Endothelial cell of umbilical vein (primary cell): ENCODE measurements at regions not wholly inside any gene's neighbourhood (a gene's known extent, or its start where the extent isn't known, plus 50 kb on each side); places are given as distances from the start of the nearest gene placed in this dataset.

ENCODE experiments used
- BruUV-seq: library from RNA; stranded (reverse); fragments of 400-500 nt; replicated peaks from 2 replicates; lab custom pipeline; 2021; lab: Mats Ljungman, UMichigan
- CTCF ChIA-PET: fragments of 300-600, 350-600 bp; sonication (Branson Sonifier 250); formaldehyde crosslinking; loops from one replicate; lab custom pipeline; 2021; ENCODE audit warnings: antibody characterized with exemption, inconsistent platforms; lab: Charles Lee
- POLR2A ChIA-PET: fragments of 300-600, 350-600 bp; sonication (Branson Sonifier 250); formaldehyde crosslinking; loops from one replicate; lab custom pipeline; 2021; ENCODE audit warnings: antibody characterized with exemption, inconsistent platforms; lab: Charles Lee
- DNase-seq: peaks from one replicate; pipeline ENCODE4 v3.0.0-alpha.2; 2011; ENCODE audit warnings: low read depth, low spot score
- FAIRE-seq: peaks from 2 replicates; lab custom pipeline; 2011; peaks lifted over from hg19 to GRCh38; lab: Jason Lieb, UNC
- H2AFZ ChIP-seq: 2 replicates; pipeline ENCODE4 v1.6.0; 2012; ENCODE audit warnings: low read depth, low read length, control low read depth, inconsistent platforms
- H3K27ac ChIP-seq: 2 replicates; pipeline ENCODE4 v1.5.1; 2011; ENCODE audit warnings: low read depth, mild to moderate bottlenecking, control low read depth, low read length, moderate library complexity; ENCODE audit not compliant: insufficient read depth
- H3K27me3 ChIP-seq, 2 experiments: 2 replicates each; pipeline versions ENCODE4 v1.6.0 to v1.6.1; 2011; ENCODE audit warnings: low read length in 2 of 2, mixed read lengths in 1 of 2; ENCODE audit not compliant: control insufficient read depth in 2 of 2, insufficient read depth in 2 of 2
- H3K36me3 ChIP-seq, 2 experiments: 2 replicates in 1 of 2; 3 replicates in 1 of 2; pipeline ENCODE4 v1.5.1; 2011; ENCODE audit warnings: low read length in 2 of 2, mild to moderate bottlenecking in 1 of 2, moderate library complexity in 1 of 2; ENCODE audit not compliant: control insufficient read depth in 2 of 2, insufficient read depth in 2 of 2; ENCODE audit errors: extremely low read depth in 1 of 2
- H3K4me1 ChIP-seq: 3 replicates; pipeline ENCODE4 v1.5.1; 2011; ENCODE audit warnings: mild to moderate bottlenecking, low read length; ENCODE audit not compliant: control insufficient read depth, insufficient read depth; ENCODE audit errors: extremely low read depth
- H3K4me2 ChIP-seq: 2 replicates; pipeline ENCODE4 v1.6.1; 2011; ENCODE audit warnings: low read length, control low read depth, mixed read lengths; ENCODE audit not compliant: insufficient read depth
- H3K4me3 ChIP-seq, 3 experiments: fragments of 200-600 bp in 1 of 3; sonication (generic), shearing (Covaris generic) in 1 of 3; replicated peaks in 1 of 3; 2 replicates each; pipeline ENCODE4 v1.5.1; 2011 to 2016; ENCODE audit warnings: control low read depth in 3 of 3, low read length in 3 of 3, mild to moderate bottlenecking in 2 of 3, inconsistent platforms in 1 of 3, low read depth in 1 of 3, moderate library complexity in 1 of 3; ENCODE audit not compliant: insufficient read depth in 1 of 3
- H3K79me2 ChIP-seq: 2 replicates; pipeline ENCODE4 v1.6.0; 2012; ENCODE audit warnings: low read length, inconsistent platforms; ENCODE audit not compliant: control insufficient read depth, insufficient read depth
- H3K9ac ChIP-seq: replicated peaks from 2 replicates; pipeline ENCODE3; 2011; ENCODE audit warnings: low read length, control low read depth; ENCODE audit not compliant: insufficient read depth; ENCODE audit errors: extremely low read depth
- H3K9me1 ChIP-seq: replicated peaks from 3 replicates; pipeline ENCODE4 v1.6.0; 2011; ENCODE audit warnings: mild to moderate bottlenecking, low read length; ENCODE audit not compliant: control insufficient read depth, insufficient read depth; ENCODE audit errors: extremely low read depth
- H3K9me3 ChIP-seq: replicated peaks from 2 replicates; pipeline ENCODE4 v1.5.1; 2012; ENCODE audit warnings: low read length, inconsistent platforms; ENCODE audit not compliant: control insufficient read depth, insufficient read depth
- H4K20me1 ChIP-seq: replicated peaks from 2 replicates; pipeline ENCODE3; 2011; ENCODE audit warnings: mild to moderate bottlenecking, low read length; ENCODE audit not compliant: control insufficient read depth, insufficient read depth; ENCODE audit errors: extremely low read depth
- EZH2 ChIP-seq: IDR thresholded peaks from 2 replicates; pipeline ENCODE4 v1.6.1; 2012; ENCODE audit warnings: borderline replicate concordance, low read depth, mild to moderate bottlenecking, moderate library complexity, low read length, inconsistent platforms; ENCODE audit not compliant: severe bottlenecking
- FOS ChIP-seq: IDR thresholded peaks from 2 replicates; pipeline ENCODE4 v1.6.1; 2011; ENCODE audit warnings: mild to moderate bottlenecking, low read length, moderate library complexity, borderline replicate concordance; ENCODE audit not compliant: insufficient read depth
- GATA2 ChIP-seq: IDR thresholded peaks from 2 replicates; pipeline ENCODE4 v1.7.0; 2011; ENCODE audit warnings: low read depth, mild to moderate bottlenecking, moderate library complexity, mixed read lengths, low read length; ENCODE audit not compliant: insufficient read length, insufficient read depth
- POLR2A ChIP-seq: IDR thresholded peaks from 2 replicates; pipeline ENCODE4 v1.6.1; 2012; ENCODE audit warnings: low read depth, mild to moderate bottlenecking, control low read depth, low read length
- dilution Hi-C: fragments of 300-500 bp; cut with MboI; formaldehyde crosslinking; loops from one replicate; pipeline ENCODE4 v1.15.0; 2019; ENCODE audit warnings: low sequenced_read_pairs; ENCODE audit not compliant: extremely low pct_ligation_motif_present
- intact Hi-C: fragments of 100-400 bp; cut with micrococcal nuclease; formaldehyde crosslinking; loops from one replicate; pipeline ENCODE4 v1.10.0; 2022
- TF ChIP-seq, protein P1 (sequence below), 2 donors: IDR thresholded peaks; 1 replicate in 1 of 2; 2 replicates in 1 of 2; pipeline ENCODE4 v1.5.1; 2011; ENCODE audit warnings: low read length in 2 of 2, mild to moderate bottlenecking in 2 of 2, moderate library complexity in 2 of 2, control low read depth in 1 of 2, inconsistent platforms in 1 of 2, low read depth in 1 of 2; ENCODE audit not compliant: insufficient read depth in 1 of 2; ENCODE audit errors: extremely low read depth in 1 of 2
- TF ChIP-seq, protein P2 (sequence below): IDR thresholded peaks from 2 replicates; pipeline ENCODE4 v1.6.1; 2011; ENCODE audit not compliant: insufficient read depth, insufficient read length

GRCh38 chr6:101294051-101294638, 99.4 kb upstream of the GRIK2 start:
- peaks cover 6% of the 10 kb centered on the region for H3K9me3 ChIP-seq
- H3K9ac ChIP-seq: no peak overlapping the region
- no peaks in the 10 kb centered on the region for H4K20me1 ChIP-seq
- no peaks in the 10 kb centered on the region for H3K9me1 ChIP-seq
- no peak overlapping the region for H2AFZ ChIP-seq
- intact Hi-C loops: no loop called here
- no peak overlapping the region for H3K27ac ChIP-seq
- H3K4me3 ChIP-seq: no peak overlapping the region
- H3K79me2 ChIP-seq: no peaks in the 10 kb centered on the region
- POLR2A ChIA-PET: no interaction called here
- no peaks in the 10 kb centered on the region for H3K4me1 ChIP-seq
- H3K27me3 ChIP-seq: no peaks in the 10 kb centered on the region
- FAIRE-seq: no peak
- dilution Hi-C loops: no loop called here
- no peak for TF ChIP-seq POLR2A
- no peak for TF ChIP-seq GATA2
- TF ChIP-seq EZH2: no peak
- TF ChIP-seq, protein P1, sequence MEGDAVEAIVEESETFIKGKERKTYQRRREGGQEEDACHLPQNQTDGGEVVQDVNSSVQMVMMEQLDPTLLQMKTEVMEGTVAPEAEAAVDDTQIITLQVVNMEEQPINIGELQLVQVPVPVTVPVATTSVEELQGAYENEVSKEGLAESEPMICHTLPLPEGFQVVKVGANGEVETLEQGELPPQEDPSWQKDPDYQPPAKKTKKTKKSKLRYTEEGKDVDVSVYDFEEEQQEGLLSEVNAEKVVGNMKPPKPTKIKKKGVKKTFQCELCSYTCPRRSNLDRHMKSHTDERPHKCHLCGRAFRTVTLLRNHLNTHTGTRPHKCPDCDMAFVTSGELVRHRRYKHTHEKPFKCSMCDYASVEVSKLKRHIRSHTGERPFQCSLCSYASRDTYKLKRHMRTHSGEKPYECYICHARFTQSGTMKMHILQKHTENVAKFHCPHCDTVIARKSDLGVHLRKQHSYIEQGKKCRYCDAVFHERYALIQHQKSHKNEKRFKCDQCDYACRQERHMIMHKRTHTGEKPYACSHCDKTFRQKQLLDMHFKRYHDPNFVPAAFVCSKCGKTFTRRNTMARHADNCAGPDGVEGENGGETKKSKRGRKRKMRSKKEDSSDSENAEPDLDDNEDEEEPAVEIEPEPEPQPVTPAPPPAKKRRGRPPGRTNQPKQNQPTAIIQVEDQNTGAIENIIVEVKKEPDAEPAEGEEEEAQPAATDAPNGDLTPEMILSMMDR (IDR thresholded peaks at IDR 0.05; ENCODE audit: extremely low read depth in 1 of 2, insufficient read depth in 1 of 2, low read depth in 1 of 2, low read length in 2 of 2): no peak
- TF ChIP-seq FOS: no peak
- TF ChIP-seq, protein P2, sequence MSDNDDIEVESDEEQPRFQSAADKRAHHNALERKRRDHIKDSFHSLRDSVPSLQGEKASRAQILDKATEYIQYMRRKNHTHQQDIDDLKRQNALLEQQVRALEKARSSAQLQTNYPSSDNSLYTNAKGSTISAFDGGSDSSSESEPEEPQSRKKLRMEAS: no peak
- CTCF ChIA-PET: no interaction called here
- no peak for DNase-seq
- no peaks in the 10 kb centered on the region for H3K36me3 ChIP-seq
- BruUV-seq: no TSS peak
- H3K4me2 ChIP-seq: no peak overlapping the region
